ENCODE measurements at regions not wholly inside any gene's neighbourhood (a gene's known extent, or its start where the extent isn't known, plus 50 kb on each side); places are given as distances from the start of the nearest gene placed in this dataset.
"Not testable (repeated sequence)": the region's sequence is repeated elsewhere in the genome, so short reads cannot be mapped to it uniquely, and the experiment has no call there.

- 63% methylated on average over 3 of the region's 3 CpGs for WGBS, 2 donors
- intact Hi-C loops (cut with DNase I; ENCODE audit: low total_unique reads) = no loop called here
- DNase-seq (ENCODE audit: low spot score in 2 of 2) = no peak
- no peak overlapping the region for H3K4me3 ChIP-seq (ENCODE audit: low read depth, poor library complexity, severe bottlenecking)
- TF ChIP-seq CTCF (IDR thresholded peaks at IDR 0.05) = no peak
- TF ChIP-seq POLR2A (IDR thresholded peaks at IDR 0.05) = no peak
Measured at GRCh38 chr12:23376238-23376637, 573.2 kb downstream of the SOX5 start.

- TF ChIP-seq POLR2A (IDR thresholded peaks at IDR 0.05) (no peak), CTCF (IDR thresholded peaks at IDR 0.05) (no peak)
- WGBS, 2 donors = 90 to 96% methylated on average over 4 of the region's 4 CpGs
- H3K4me3 ChIP-seq (ENCODE audit: low read depth, poor library complexity, severe bottlenecking) = no peak overlapping the region
- DNase-seq (ENCODE audit: low spot score in 2 of 2) = no peak
- intact Hi-C loops (cut with DNase I; ENCODE audit: low total_unique reads) = no loop called here
Measured at GRCh38 chr12:23380419-23381100, 568.9 kb downstream of the SOX5 start.

GRCh38 chr12:23388898-23389297 is 560.6 kb downstream of the SOX5 start:
- DNase-seq (ENCODE audit: low spot score in 2 of 2); H3K4me3 ChIP-seq (ENCODE audit: low read depth, poor library complexity, severe bottlenecking); intact Hi-C loops (cut with DNase I; ENCODE audit: low total_unique reads): not testable (repeated sequence)
- WGBS, 2 donors = 93 to 95% methylated on average over 9 of the region's 9 CpGs

GRCh38 chr12:23389315-23389714 is 560.2 kb downstream of the SOX5 start:
- 90 to 100% methylated on average over 4 of the region's 4 CpGs for WGBS, 2 donors
- DNase-seq (ENCODE audit: low spot score in 2 of 2); intact Hi-C loops (cut with DNase I; ENCODE audit: low total_unique reads); H3K4me3 ChIP-seq (ENCODE audit: low read depth, poor library complexity, severe bottlenecking): not testable (repeated sequence)

GRCh38 chr12:23399402-23399933 is 550.0 kb downstream of the SOX5 start:
- no peak for DNase-seq (ENCODE audit: low spot score in 2 of 2)
- no peak overlapping the region for H3K4me3 ChIP-seq (ENCODE audit: low read depth, poor library complexity, severe bottlenecking)
- intact Hi-C loops (cut with DNase I; ENCODE audit: low total_unique reads) = no loop called here
- TF ChIP-seq POLR2A (IDR thresholded peaks at IDR 0.05) = no peak
- 17 to 18% methylated on average over 2 of the region's 2 CpGs for WGBS, 2 donors

GRCh38 chr12:23415180-23415579 is 534.3 kb downstream of the SOX5 start:
- intact Hi-C loops (cut with DNase I; ENCODE audit: low total_unique reads) = no loop called here
- DNase-seq (ENCODE audit: low spot score in 2 of 2) = no peak
- 58 to 76% methylated on average over 3 of the region's 3 CpGs for WGBS, 2 donors
- no peak overlapping the region for H3K4me3 ChIP-seq (ENCODE audit: low read depth, poor library complexity, severe bottlenecking)
- TF ChIP-seq CTCF (IDR thresholded peaks at IDR 0.05) (no peak), POLR2A (IDR thresholded peaks at IDR 0.05) (no peak)

- TF ChIP-seq CTCF (IDR thresholded peaks at IDR 0.05) = no peak
- TF ChIP-seq POLR2A (IDR thresholded peaks at IDR 0.05) = no peak
- WGBS, 2 donors = 65 to 71% methylated on average over 6 of the region's 6 CpGs
- no peak for DNase-seq (ENCODE audit: low spot score in 2 of 2)
- H3K4me3 ChIP-seq (ENCODE audit: low read depth, poor library complexity, severe bottlenecking) = no peak overlapping the region
- intact Hi-C loops (cut with DNase I; ENCODE audit: low total_unique reads) = no loop called here
Measured at GRCh38 chr12:23421556-23421955, 527.9 kb downstream of the SOX5 start.

All from lower leg skin (tissue), 4 donors.